ENCODE measurements at regions not wholly inside any gene's neighbourhood (a gene's known extent, or its start where the extent isn't known, plus 50 kb on each side); places are given as distances from the start of the nearest gene placed in this dataset.

- no peak overlapping the region for H3K27ac ChIP-seq
- H3K27me3 ChIP-seq: no peaks in the 10 kb centered on the region
- H3K9me3 ChIP-seq: no peaks in the 10 kb centered on the region
- no peak for DNase-seq
- TF ChIP-seq CTCF (IDR thresholded peaks at IDR 0.05) (no peak), POLR2A (IDR thresholded peaks at IDR 0.05) (no peak)
- H3K4me1 ChIP-seq: no peaks in the 10 kb centered on the region
- H3K36me3 ChIP-seq: no peaks in the 10 kb centered on the region
- H3K4me3 ChIP-seq: no peak overlapping the region
Observed at GRCh38 chr2:120922571-120923332, 187.1 kb downstream of the GLI2 start.

- Histone ChIP-seq H3K9me3 (no peaks in the 10 kb centered on the region), H3K36me3 (no peaks in the 10 kb centered on the region), H3K4me3 (no peak overlapping the region), H3K27ac (no peak overlapping the region), H3K4me1 (no peaks in the 10 kb centered on the region), H3K27me3 (no peaks in the 10 kb centered on the region)
- TF ChIP-seq POLR2A (IDR thresholded peaks at IDR 0.05) (no peak), CTCF (IDR thresholded peaks at IDR 0.05) (no peak)
- DNase-seq: no peak
Observed at GRCh38 chr2:120923426-120923825, 187.8 kb downstream of the GLI2 start.

GRCh38 chr2:120924924-120925323 is 189.3 kb downstream of the GLI2 start:
- Histone ChIP-seq H3K9me3 (no peaks in the 10 kb centered on the region), H3K36me3 (no peaks in the 10 kb centered on the region)

GRCh38 chr2:120926463-120927264 is 191.0 kb downstream of the GLI2 start:
- TF ChIP-seq CTCF (IDR thresholded peaks at IDR 0.05) (no peak), POLR2A (IDR thresholded peaks at IDR 0.05) (no peak)
- Histone ChIP-seq H3K9me3 (no peaks in the 10 kb centered on the region), H3K27ac (no peak overlapping the region), H3K4me3 (no peak overlapping the region), H3K27me3 (no peaks in the 10 kb centered on the region), H3K36me3 (no peaks in the 10 kb centered on the region), H3K4me1 (no peaks in the 10 kb centered on the region)
- DNase-seq: no peak

More at GRCh38 chr2:120924924-120925323, 189.3 kb downstream of the GLI2 start:
- no peaks in the 10 kb centered on the region for H3K27me3 ChIP-seq
- DNase-seq: no peak
- no peak overlapping the region for H3K27ac ChIP-seq
- no peaks in the 10 kb centered on the region for H3K4me1 ChIP-seq
- no peak overlapping the region for H3K4me3 ChIP-seq
- no peak for TF ChIP-seq CTCF (IDR thresholded peaks at IDR 0.05)

- no peaks in the 10 kb centered on the region for H3K4me1 ChIP-seq
- TF ChIP-seq CTCF (IDR thresholded peaks at IDR 0.05) (no peak), POLR2A (IDR thresholded peaks at IDR 0.05) (no peak)
- H3K36me3 ChIP-seq: no peaks in the 10 kb centered on the region
Observed at GRCh38 chr2:120927265-120927628, 191.6 kb downstream of the GLI2 start.

More at GRCh38 chr2:120927265-120927628, 191.6 kb downstream of the GLI2 start:
- Histone ChIP-seq H3K27ac (no peak overlapping the region), H3K9me3 (no peaks in the 10 kb centered on the region), H3K27me3 (no peaks in the 10 kb centered on the region), H3K4me3 (no peak overlapping the region)
- DNase-seq: no peak
